Mucosa of rectum (tissue), 2 donors: ENCODE measurements at regions not wholly inside any gene's neighbourhood (a gene's known extent, or its start where the extent isn't known, plus 50 kb on each side); places are given as distances from the start of the nearest gene placed in this dataset.
"Not testable (repeated sequence)": the region's sequence is repeated elsewhere in the genome, so short reads cannot be mapped to it uniquely, and the experiment has no call there.

Experiments used
- H3K27ac ChIP-seq, 2 donors: one replicate each; pipeline ENCODE4 v1.7.0; 2013; ENCODE audit warnings: inconsistent platforms in 2 of 2, low read depth in 2 of 2, low read length in 2 of 2
- H3K27me3 ChIP-seq, 2 donors: one replicate each; pipeline ENCODE4 v1.7.0; 2013; ENCODE audit warnings: low read length in 2 of 2; ENCODE audit not compliant: control insufficient read depth in 2 of 2, insufficient read depth in 2 of 2
- H3K36me3 ChIP-seq, 2 donors: one replicate each; pipeline ENCODE4 v1.7.0; 2013; ENCODE audit warnings: low read length in 2 of 2; ENCODE audit not compliant: control insufficient read depth in 2 of 2, insufficient read depth in 2 of 2
- H3K4me1 ChIP-seq, 2 donors: one replicate each; pipeline ENCODE4 v1.7.0; 2013; ENCODE audit warnings: low read length in 2 of 2, mild to moderate bottlenecking in 1 of 2; ENCODE audit not compliant: control insufficient read depth in 2 of 2, insufficient read depth in 2 of 2
- H3K4me3 ChIP-seq, 2 donors: one replicate each; pipeline ENCODE4 v1.7.0; 2013; ENCODE audit warnings: low read length in 2 of 2
- H3K9ac ChIP-seq, 2 donors: one replicate each; pipeline ENCODE4 v1.7.0; 2013; ENCODE audit warnings: low read length in 2 of 2, low read depth in 1 of 2, mild to moderate bottlenecking in 1 of 2
- H3K9me3 ChIP-seq, 2 donors: one replicate each; pipeline ENCODE4 v1.7.0; 2013; ENCODE audit warnings: low read length in 2 of 2; ENCODE audit not compliant: control insufficient read depth in 2 of 2
- donor health status: healthy.
- donor health status: Normal muscosa, but diverticular disease.

DNA sequence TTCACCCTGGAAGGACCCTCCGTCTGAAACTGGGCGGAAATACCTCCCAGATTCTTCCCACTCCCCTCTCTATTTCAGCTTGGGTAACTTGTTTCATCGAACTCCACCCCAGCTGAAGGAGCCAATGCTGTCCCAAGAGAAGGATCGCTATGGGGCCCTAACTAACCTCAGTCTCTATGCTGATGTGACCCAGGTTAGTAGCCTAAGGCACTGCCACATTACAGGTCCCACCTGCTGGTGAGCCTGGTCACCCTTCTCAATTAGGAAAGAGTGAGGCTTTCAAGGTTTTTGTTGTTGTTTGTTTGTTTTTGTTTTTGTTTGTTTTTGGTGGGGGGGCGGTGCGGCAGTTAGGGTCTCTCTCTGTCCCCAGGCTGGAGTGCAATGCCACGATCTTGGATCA lies 168.4 kb downstream of the OR2B2 start:
- H3K36me3 ChIP-seq: no peaks in the 10 kb centered on the region
- H3K9ac ChIP-seq: no peak overlapping the region
- H3K27ac ChIP-seq: no peak overlapping the region
- H3K4me3 ChIP-seq: no peak overlapping the region
- no peaks in the 10 kb centered on the region for H3K9me3 ChIP-seq
- no peaks in the 10 kb centered on the region for H3K4me1 ChIP-seq
- H3K27me3 ChIP-seq: peaks cover 4 to 8% of the 10 kb centered on the region in 2 donors

DNA sequence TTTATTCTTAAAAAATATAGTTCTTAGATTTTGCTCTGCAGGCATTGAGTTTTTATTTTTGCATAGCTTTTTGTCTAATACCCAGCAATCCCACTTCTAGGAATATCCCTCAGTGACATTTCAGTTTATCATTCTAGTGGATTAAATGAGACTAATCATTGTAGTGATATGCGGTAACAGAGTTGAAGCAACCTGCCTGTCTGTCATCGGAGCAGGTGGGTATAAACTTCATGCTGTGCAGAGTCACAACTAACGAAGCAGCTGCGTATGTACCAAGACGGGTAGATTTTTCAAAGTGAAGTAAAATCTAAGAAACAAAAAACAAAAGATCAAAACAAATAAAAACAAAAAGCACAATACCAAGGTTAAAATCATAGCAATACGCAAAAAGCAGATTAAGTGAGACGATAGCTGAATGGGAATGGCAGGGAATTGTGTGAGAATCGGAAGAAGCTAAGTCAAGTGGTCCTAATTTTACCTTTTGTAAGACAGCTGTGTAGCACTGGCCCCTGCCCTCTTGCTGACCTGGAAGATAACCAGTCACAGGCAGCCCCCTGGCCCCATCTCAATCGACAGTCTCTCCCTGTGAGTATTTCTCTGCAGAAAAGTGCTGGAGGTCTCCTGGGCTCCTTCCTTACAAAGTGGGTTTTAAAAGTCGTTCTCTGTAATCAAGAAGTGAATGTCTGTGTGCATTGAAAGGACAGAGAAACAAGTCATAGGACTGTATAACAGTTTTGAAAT lies 169.2 kb downstream of the OR2B2 start:
- Histone ChIP-seq H3K36me3 (no peaks in the 10 kb centered on the region), H3K27me3 (peaks cover 4 to 8% of the 10 kb centered on the region in 2 donors), H3K27ac (no peak overlapping the region), H3K9ac (no peak overlapping the region), H3K4me3 (no peak overlapping the region), H3K9me3 (no peaks in the 10 kb centered on the region), H3K4me1 (no peaks in the 10 kb centered on the region)

DNA sequence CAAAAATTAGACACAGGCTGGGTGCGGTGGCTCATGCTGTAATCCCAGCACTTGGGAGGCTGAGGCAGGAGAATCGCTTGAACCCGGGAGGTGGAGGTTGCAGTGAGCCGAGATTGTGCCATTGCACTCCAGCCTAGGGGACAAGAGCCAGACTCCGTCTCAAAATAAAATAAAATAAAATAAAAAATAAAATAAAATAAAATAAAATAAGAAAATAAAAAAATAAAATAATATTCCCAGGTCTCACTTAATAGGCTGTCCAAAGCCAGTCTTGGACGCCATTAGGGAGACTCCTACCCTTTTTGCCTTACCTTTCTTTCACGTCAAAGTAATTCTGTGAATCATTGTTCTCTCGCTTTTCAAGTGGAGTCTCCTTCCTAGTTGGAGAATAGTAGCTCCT lies 172.3 kb downstream of the OR2B2 start:
- not testable (repeated sequence) for H3K9me3 ChIP-seq, H3K27ac ChIP-seq, H3K4me3 ChIP-seq, H3K9ac ChIP-seq, H3K4me1 ChIP-seq, H3K27me3 ChIP-seq, H3K36me3 ChIP-seq

DNA sequence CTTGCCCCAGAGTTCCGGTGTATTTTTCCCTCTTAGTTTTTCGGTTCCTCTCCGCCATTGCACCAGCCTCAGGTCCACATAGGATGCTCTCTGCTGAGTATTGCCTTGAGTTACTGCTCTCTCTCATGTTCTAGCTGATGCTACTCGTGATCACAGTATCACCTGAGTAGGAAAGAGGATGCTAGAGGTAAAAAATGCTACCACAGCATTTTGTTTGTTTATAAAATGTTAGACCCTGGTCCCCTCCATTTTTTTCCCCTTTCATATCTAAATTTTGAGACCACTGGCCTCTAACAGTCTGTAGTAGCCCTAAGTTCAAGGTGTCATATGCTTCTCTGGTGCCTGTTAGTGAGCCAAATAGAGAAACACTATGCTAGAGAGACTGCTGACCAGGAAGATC lies 175.5 kb downstream of the OR2B2 start:
- no peak overlapping the region for H3K27ac ChIP-seq
- H3K4me3 ChIP-seq: no peak overlapping the region
- H3K36me3 ChIP-seq: no peaks in the 10 kb centered on the region
- no peak overlapping the region for H3K9ac ChIP-seq
- H3K4me1 ChIP-seq: no peaks in the 10 kb centered on the region
- no peaks in the 10 kb centered on the region for H3K9me3 ChIP-seq
- H3K27me3 ChIP-seq: no peaks in the 10 kb centered on the region

DNA sequence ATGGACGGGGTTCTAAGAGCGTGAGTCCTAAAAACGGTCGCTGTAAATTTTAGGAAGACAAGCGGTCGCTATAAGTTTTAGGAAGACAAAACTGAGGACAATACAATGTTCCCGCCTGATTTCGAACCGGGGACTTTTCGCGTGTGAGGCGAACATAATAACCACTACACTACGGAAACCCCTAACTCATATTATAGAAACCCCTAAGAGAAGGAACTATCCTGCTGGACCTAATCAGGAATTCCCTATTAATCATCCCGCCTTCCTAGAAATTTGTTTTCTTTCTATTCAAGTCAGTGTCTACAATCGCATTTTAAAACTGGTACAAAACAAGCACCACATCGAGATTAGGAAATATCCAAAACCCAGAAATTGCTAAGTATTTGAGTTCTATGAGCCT lies 183.8 kb downstream of the OR2B2 start:
- H3K9ac ChIP-seq: no peak overlapping the region
- no peak overlapping the region for H3K4me3 ChIP-seq
- H3K4me1 ChIP-seq: no peaks in the 10 kb centered on the region
- H3K9me3 ChIP-seq: no peaks in the 10 kb centered on the region
- H3K27ac ChIP-seq: no peak overlapping the region
- no peaks in the 10 kb centered on the region for H3K36me3 ChIP-seq
- peaks cover 0 to 6% of the 10 kb centered on the region in 2 donors for H3K27me3 ChIP-seq

DNA sequence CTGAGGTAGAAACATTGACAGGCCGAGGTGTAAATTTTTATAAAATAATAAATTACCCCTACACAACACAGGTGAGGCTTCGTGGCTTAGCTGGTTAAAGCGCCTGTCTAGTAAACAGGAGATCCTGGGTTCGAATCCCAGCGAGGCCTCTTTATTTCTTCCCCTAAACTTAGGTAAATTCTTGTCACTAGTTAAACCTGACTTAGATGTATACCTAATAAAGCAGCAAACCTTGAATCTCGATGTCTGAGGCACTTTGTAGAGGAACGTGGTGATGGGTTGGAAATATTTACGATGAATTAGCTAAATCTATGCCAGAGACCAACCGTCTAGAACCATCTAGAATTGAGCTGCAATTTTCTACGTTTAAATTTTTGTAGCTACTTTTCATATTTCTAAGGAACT lies 185.6 kb downstream of the OR2B2 start:
- Histone ChIP-seq H3K4me3 (no peak overlapping the region), H3K36me3 (no peaks in the 10 kb centered on the region), H3K27ac (no peak overlapping the region), H3K4me1 (no peaks in the 10 kb centered on the region), H3K27me3 (peaks cover 4 to 9% of the 10 kb centered on the region in 2 donors), H3K9me3 (no peaks in the 10 kb centered on the region), H3K9ac (no peak overlapping the region)

DNA sequence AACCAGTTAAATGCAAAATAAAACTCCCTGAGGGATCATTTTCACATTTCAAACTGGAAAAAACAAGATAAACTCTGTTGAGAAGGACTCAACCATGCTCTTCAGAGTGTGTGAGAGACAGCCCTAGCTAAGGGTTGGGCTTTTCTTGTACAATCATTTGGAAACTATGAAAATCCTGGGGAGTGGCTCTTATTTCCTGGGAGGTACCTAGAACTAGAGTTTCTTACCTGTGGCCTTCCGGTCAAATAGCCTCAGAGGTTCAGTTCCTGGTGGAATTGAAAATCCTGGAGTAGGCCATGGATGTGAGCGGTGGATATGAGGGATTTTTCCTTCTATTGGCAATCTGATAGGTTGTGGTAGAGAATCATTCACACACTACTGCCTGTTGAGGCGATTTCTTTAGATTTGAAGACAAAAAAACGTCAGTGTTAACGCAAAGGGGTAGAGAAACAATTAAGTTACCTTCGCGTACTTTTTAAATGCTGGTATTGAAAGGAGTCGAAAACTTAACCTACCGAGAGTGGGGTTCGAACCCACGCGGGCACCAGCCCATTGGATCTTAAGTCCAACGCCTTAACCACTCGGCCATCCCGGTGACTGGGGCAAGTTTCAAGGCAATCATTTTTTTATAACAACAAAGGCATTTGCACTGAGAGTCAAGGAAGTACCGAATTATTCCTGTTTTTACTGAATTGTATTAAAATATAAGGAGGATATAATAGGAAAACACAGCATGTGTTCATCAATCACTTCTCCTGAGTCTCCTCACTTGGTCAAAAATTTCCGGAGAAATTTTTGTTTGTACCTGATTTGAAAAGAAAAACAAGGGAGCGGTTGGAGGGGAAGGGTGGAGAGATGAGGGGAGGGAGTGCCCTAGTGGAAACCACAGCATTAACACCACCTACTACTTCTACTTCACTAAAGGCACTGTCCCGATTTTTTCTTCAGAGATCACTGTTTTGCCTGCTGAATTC lies 191.3 kb downstream of the OR2B2 start:
- H3K9ac ChIP-seq: no peak overlapping the region
- H3K27ac ChIP-seq: no peak overlapping the region
- no peaks in the 10 kb centered on the region for H3K4me1 ChIP-seq
- no peaks in the 10 kb centered on the region for H3K36me3 ChIP-seq
- no peak overlapping the region for H3K4me3 ChIP-seq
- no peaks in the 10 kb centered on the region for H3K9me3 ChIP-seq
- peaks cover 3 to 4% of the 10 kb centered on the region in 2 donors for H3K27me3 ChIP-seq

DNA sequence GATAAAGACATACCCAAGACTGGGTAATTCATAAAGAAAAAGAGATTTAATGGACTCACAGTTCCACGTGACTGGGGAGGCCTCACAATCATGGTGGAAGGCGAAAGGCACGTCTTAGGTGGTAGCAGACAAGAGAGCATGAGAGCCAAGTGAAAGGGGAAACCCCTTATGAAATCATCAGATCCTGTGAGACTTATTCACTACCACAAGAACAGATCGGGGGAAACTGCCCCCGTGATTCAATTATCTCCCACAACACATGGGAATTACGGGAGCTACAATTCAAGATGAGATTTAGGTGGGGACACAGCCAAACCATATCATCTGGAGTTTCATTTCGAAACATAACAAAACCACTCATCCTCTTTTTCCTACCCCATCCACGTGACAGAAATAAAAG lies 193.2 kb downstream of the OR2B2 start:
- not testable (repeated sequence) for H3K27me3 ChIP-seq, H3K9ac ChIP-seq, H3K4me3 ChIP-seq, H3K36me3 ChIP-seq, H3K27ac ChIP-seq, H3K9me3 ChIP-seq, H3K4me1 ChIP-seq

DNA sequence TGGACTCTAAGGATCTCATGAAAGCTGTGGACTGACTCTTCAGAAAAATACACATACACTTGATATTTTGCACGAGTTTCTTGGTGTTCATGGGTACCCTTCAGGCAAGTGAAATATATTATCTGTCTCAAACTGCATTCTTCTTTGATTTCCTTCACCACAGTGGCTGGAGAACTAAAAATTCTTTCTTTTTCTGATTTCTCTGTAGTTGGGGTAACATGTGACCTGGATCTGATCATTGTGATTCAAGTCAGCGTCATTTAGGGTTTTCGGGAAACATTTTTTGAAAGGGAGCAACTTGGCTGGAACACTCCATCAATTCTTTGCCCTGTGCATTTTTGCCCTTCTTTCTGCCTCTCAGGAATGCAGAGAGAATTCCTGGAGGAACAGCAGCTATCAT lies 205.8 kb downstream of the OR2B2 start:
- Histone ChIP-seq H3K36me3 (peaks cover 3 to 8% of the 10 kb centered on the region in 2 donors), H3K27me3 (no peaks in the 10 kb centered on the region), H3K4me1 (no peaks in the 10 kb centered on the region), H3K9me3 (no peaks in the 10 kb centered on the region), H3K4me3 (no peak overlapping the region), H3K27ac (no peak overlapping the region), H3K9ac (no peak overlapping the region)

DNA sequence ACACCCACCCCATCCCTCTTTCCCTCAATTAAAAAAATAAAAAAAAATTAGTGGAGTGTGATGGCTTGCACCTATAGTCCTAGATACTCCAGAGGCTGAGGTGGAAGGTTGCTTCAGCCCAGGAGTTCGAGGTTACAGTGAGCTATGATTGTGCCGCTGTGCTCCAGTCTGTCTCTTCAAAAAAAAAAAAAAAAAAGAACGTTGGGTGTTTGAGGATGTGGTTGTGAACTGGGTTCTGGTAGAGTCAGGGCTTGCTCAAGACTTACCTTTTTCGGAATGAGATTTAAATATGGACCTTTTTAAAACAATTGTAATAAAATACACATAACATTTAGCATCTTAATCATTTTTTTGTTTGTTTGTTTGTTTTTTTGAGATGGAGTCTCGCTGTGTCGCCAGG lies 211.9 kb downstream of the OR2B2 start:
- Histone ChIP-seq H3K4me1 (no peaks in the 10 kb centered on the region), H3K4me3 (no peak overlapping the region), H3K9me3 (no peaks in the 10 kb centered on the region), H3K27ac (no peak overlapping the region), H3K27me3 (no peaks in the 10 kb centered on the region), H3K36me3 (peaks cover 3 to 8% of the 10 kb centered on the region in 2 donors), H3K9ac (no peak overlapping the region)
